SU-DHL-6 (cell line): ENCODE measurements at regions not wholly inside any gene's neighbourhood (a gene's known extent, or its start where the extent isn't known, plus 50 kb on each side); places are given as distances from the start of the nearest gene placed in this dataset.

Experiments used
- H2AFZ ChIP-seq: fragments of 200-600 bp; sonication (generic); 2 replicates; pipeline ENCODE4 v1.6.1; 2014; ENCODE audit warnings: low read depth, mild to moderate bottlenecking, moderate library complexity, mixed read lengths, antibody characterized with exemption, low read length; ENCODE audit not compliant: severe bottlenecking
- H3F3A ChIP-seq: fragments of 200-600 bp; shearing (Covaris generic); 2 replicates; pipeline ENCODE4 v1.6.0; 2016; ENCODE audit warnings: antibody characterized with exemption, mild to moderate bottlenecking; ENCODE audit not compliant: insufficient read depth
- H3K27ac ChIP-seq: fragments of 200-600 bp; sonication (generic); 2 replicates; pipeline ENCODE4 v1.5.1; 2016; ENCODE audit warnings: low read depth, mild to moderate bottlenecking, low read length, moderate library complexity, mixed read lengths
- H3K27me3 ChIP-seq: fragments of 200-600 bp; sonication (generic), shearing (Covaris generic); 2 replicates; pipeline ENCODE4 v1.6.0; 2014; ENCODE audit warnings: mild to moderate bottlenecking, low read length
- H3K36me3 ChIP-seq: fragments of 200-600 bp; sonication (generic); 2 replicates; pipeline ENCODE4 v1.6.1; 2014; ENCODE audit warnings: mild to moderate bottlenecking, low read length, mixed read lengths
- H3K4me2 ChIP-seq: fragments of 300-600, 200-600 bp; shearing (Covaris generic), sonication (generic); 2 replicates; pipeline ENCODE4 v1.6.0; 2014; ENCODE audit warnings: low read length, low read depth, mild to moderate bottlenecking; ENCODE audit not compliant: poor library complexity, severe bottlenecking
- H3K4me3 ChIP-seq: fragments of 200-600 bp; sonication (generic); 2 replicates; pipeline ENCODE4 v1.5.1; 2014; ENCODE audit warnings: antibody characterized with exemption, low read length, mild to moderate bottlenecking, mixed read lengths; ENCODE audit not compliant: insufficient read depth, poor library complexity, severe bottlenecking
- H3K79me2 ChIP-seq: fragments of 200-600 bp; sonication (generic); 2 replicates; pipeline ENCODE4 v1.6.1; 2014; ENCODE audit warnings: mild to moderate bottlenecking, low read length, moderate library complexity; ENCODE audit not compliant: insufficient read depth
- H3K9ac ChIP-seq: fragments of 200-600 bp; sonication (generic); 2 replicates; pipeline ENCODE4 v1.7.0; 2014; ENCODE audit warnings: mild to moderate bottlenecking, low read length
- H3K9me2 ChIP-seq: fragments of 200-600 bp; sonication (generic); replicated peaks from 2 replicates; pipeline ENCODE4 v1.6.1; 2014; ENCODE audit warnings: low read length; ENCODE audit not compliant: insufficient read depth
- H3K9me3 ChIP-seq: fragments of 200-600 bp; sonication (generic); 2 replicates; pipeline ENCODE4 v1.6.1; 2014; ENCODE audit warnings: low read length, mixed read lengths; ENCODE audit not compliant: insufficient read depth
- H4K20me1 ChIP-seq: fragments of 200-600 bp; sonication (generic); 2 replicates; pipeline ENCODE4 v1.6.1; 2014; ENCODE audit warnings: low read depth, mild to moderate bottlenecking, antibody characterized with exemption, low read length, moderate library complexity, mixed read lengths
- EZH2phosphoT487 ChIP-seq: fragments of 200-600 bp; sonication (generic), shearing (Covaris generic); conservative IDR thresholded peaks from 2 replicates; pipeline ENCODE4 v1.6.1; 2018; ENCODE audit warnings: mild to moderate bottlenecking, antibody characterized with exemption, low read length, moderate library complexity, mixed read lengths
- TF ChIP-seq, protein P1 (sequence below): fragments of 200-600 bp; sonication (generic); IDR thresholded peaks from one replicate; pipeline ENCODE4 v1.5.1; 2017; ENCODE audit warnings: antibody characterized with exemption, mild to moderate bottlenecking, low read length, moderate library complexity; ENCODE audit not compliant: insufficient read depth, poor library complexity, severe bottlenecking

DNA sequence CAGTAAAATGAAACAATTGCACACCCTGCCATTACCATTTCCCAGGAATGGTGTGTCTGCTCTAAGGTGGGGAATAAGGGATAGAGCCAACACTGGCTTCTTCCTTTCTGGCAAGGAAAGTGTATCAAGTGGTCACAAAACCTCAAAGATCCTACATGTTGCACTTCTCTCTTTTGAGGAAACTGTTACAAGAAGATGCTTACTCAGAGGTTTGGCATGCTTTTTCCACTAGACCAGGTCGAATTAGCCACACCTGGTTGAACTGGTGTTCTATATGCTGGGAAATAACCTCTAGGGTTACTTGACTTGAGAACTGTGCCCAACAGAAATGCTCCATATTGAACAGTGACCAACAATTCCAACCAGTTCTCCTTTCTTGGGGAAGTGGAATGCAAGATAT, 102.9 kb downstream of the LRRN1 start:
- Histone ChIP-seq H3K27ac (no peak overlapping the region), H3K9ac (no peak overlapping the region), H3K9me3 (no peaks in the 10 kb centered on the region), H2AFZ (no peak overlapping the region), H3K27me3 (no peaks in the 10 kb centered on the region), H3K4me2 (no peak overlapping the region), H3K9me2 (no peaks in the 10 kb centered on the region), H3K4me3 (no peak overlapping the region), H3K36me3 (no peaks in the 10 kb centered on the region), H3F3A (no peaks in the 10 kb centered on the region), H4K20me1 (no peaks in the 10 kb centered on the region), H3K79me2 (no peaks in the 10 kb centered on the region)
- TF ChIP-seq EZH2phosphoT487, result no peak
- TF ChIP-seq, protein P1, sequence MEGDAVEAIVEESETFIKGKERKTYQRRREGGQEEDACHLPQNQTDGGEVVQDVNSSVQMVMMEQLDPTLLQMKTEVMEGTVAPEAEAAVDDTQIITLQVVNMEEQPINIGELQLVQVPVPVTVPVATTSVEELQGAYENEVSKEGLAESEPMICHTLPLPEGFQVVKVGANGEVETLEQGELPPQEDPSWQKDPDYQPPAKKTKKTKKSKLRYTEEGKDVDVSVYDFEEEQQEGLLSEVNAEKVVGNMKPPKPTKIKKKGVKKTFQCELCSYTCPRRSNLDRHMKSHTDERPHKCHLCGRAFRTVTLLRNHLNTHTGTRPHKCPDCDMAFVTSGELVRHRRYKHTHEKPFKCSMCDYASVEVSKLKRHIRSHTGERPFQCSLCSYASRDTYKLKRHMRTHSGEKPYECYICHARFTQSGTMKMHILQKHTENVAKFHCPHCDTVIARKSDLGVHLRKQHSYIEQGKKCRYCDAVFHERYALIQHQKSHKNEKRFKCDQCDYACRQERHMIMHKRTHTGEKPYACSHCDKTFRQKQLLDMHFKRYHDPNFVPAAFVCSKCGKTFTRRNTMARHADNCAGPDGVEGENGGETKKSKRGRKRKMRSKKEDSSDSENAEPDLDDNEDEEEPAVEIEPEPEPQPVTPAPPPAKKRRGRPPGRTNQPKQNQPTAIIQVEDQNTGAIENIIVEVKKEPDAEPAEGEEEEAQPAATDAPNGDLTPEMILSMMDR, result no peak

DNA sequence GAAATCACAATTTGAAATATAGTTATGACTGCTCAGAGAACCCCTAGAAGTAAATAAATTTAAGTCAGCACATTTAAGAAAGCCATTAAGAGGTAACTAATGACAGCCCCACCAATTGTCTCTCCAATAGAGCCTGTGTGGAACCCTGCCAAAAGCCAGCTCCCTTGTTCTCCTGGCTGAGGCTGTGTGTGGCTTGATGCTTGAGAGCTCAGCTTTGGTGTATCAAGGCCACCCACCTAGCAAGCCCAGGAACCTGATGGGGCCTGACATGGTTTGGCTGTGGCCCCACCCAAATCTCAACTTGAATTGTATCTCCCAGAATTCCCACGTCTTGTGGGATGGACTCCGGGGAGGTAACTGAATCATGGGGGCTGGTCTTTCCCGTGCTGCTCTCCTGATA, 106.9 kb downstream of the LRRN1 start:
- no peaks in the 10 kb centered on the region for H3K27me3 ChIP-seq
- no peak overlapping the region for H2AFZ ChIP-seq
- no peaks in the 10 kb centered on the region for H4K20me1 ChIP-seq
- TF ChIP-seq EZH2phosphoT487, result no peak
- TF ChIP-seq, protein P1, result no peak
- no peaks in the 10 kb centered on the region for H3K36me3 ChIP-seq
- no peak overlapping the region for H3K27ac ChIP-seq
- no peak overlapping the region for H3K4me2 ChIP-seq
- no peaks in the 10 kb centered on the region for H3K79me2 ChIP-seq
- H3F3A ChIP-seq, result no peaks in the 10 kb centered on the region
- H3K9ac ChIP-seq, result no peak overlapping the region
- no peaks in the 10 kb centered on the region for H3K9me3 ChIP-seq
- H3K9me2 ChIP-seq, result no peaks in the 10 kb centered on the region
- H3K4me3 ChIP-seq, result no peak overlapping the region

DNA sequence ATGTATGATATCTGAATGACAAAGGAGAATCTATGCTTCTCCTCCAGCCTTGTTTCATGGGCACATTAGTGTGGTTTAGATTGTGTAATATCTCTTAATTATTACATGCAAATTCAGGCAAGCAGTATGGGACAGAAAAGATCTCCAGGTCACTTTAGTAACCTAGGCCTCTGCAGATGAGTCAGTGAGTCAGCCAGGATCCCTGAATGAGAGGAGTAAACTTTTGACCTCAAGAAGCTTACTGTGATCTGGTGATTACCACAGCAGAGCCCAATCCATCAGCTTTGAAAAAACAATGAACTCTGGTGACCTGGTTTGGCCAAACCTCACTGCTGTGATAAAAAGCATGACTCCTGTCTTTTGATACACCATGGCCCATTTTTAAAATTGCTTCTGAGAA, 107.8 kb downstream of the LRRN1 start:
- Histone ChIP-seq H3K27ac (no peak overlapping the region), H3K4me2 (no peak overlapping the region), H3K9me2 (no peaks in the 10 kb centered on the region), H3K9ac (no peak overlapping the region), H3K36me3 (no peaks in the 10 kb centered on the region), H3F3A (no peaks in the 10 kb centered on the region), H3K4me3 (no peak overlapping the region), H3K79me2 (no peaks in the 10 kb centered on the region), H4K20me1 (no peaks in the 10 kb centered on the region), H3K9me3 (no peaks in the 10 kb centered on the region), H3K27me3 (no peaks in the 10 kb centered on the region), H2AFZ (no peak overlapping the region)
- TF ChIP-seq EZH2phosphoT487, result no peak

DNA sequence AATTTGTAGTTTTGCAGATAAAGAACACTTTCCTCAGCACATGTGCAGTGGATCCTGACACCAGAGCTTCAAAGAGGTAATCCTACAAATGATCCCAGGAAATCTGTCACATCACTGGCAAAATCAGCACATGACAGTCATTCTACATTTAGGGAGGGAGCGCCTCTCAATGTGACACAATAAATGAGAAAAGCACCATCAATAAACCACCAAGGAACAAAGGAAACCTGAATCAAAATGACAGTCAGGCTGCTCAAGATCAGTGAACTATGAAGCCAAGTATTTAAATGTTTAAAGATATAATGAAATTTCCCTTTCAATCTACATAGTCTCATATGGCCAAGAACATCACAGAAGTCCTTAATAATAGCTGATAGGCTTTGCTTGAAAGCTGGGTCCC, 119.5 kb downstream of the LRRN1 start:
- Histone ChIP-seq H4K20me1 (no peaks in the 10 kb centered on the region), H3K79me2 (no peaks in the 10 kb centered on the region), H3K36me3 (no peaks in the 10 kb centered on the region), H3K9me3 (no peaks in the 10 kb centered on the region), H3K9ac (no peak overlapping the region), H3K4me2 (no peak overlapping the region), H3K4me3 (no peak overlapping the region), H3K27ac (no peak overlapping the region), H3F3A (no peaks in the 10 kb centered on the region), H3K9me2 (no peaks in the 10 kb centered on the region), H3K27me3 (no peaks in the 10 kb centered on the region), H2AFZ (no peak overlapping the region)
- TF ChIP-seq EZH2phosphoT487, result no peak
